HG03095 (cell line): ENCODE measurements at regions not wholly inside any gene's neighbourhood (a gene's known extent, or its start where the extent isn't known, plus 50 kb on each side); places are given as distances from the start of the nearest gene placed in this dataset.

Source experiments
- ATAC-seq: cut with Tn5 transposase; IDR thresholded peaks from one replicate; pipeline ENCODE4 v1.9.1; 2021; ENCODE audit warnings: moderate library complexity; ENCODE audit not compliant: unreplicated experiment

GRCh38 chr10:9781666-9782065 is 1236.0 kb upstream of the CELF2 start:
- no peak for ATAC-seq

GRCh38 chr10:9786101-9786500 is 1231.6 kb upstream of the CELF2 start:
- no peak for ATAC-seq

- no peak for ATAC-seq
Measured at GRCh38 chr10:9786576-9786975, 1231.1 kb upstream of the CELF2 start.

- ATAC-seq: no peak
Measured at GRCh38 chr10:9789996-9790395, 1227.7 kb upstream of the CELF2 start.

GRCh38 chr10:9792181-9792580 is 1225.5 kb upstream of the CELF2 start:
- no peak for ATAC-seq

GRCh38 chr10:9796564-9796963 is 1221.1 kb upstream of the CELF2 start:
- ATAC-seq: no peak

GRCh38 chr10:9800011-9800410 is 1217.7 kb upstream of the CELF2 start:
- no peak for ATAC-seq

- no peak for ATAC-seq
Measured at GRCh38 chr10:9800571-9800970, 1217.1 kb upstream of the CELF2 start.

GRCh38 chr10:9807846-9808245 is 1209.8 kb upstream of the CELF2 start:
- ATAC-seq: no peak

GRCh38 chr10:9811601-9812000 is 1206.1 kb upstream of the CELF2 start:
- no peak for ATAC-seq

GRCh38 chr10:9814285-9814864 is 1203.3 kb upstream of the CELF2 start:
- no peak for ATAC-seq

- ATAC-seq: no peak
Measured at GRCh38 chr10:9819756-9820494, 1197.7 kb upstream of the CELF2 start.

- no peak for ATAC-seq
Measured at GRCh38 chr10:9823268-9823930, 1194.3 kb upstream of the CELF2 start.

- no peak for ATAC-seq
Measured at GRCh38 chr10:9824631-9825071, 1193.0 kb upstream of the CELF2 start.

GRCh38 chr10:9825491-9826018 is 1192.1 kb upstream of the CELF2 start:
- ATAC-seq: no peak

GRCh38 chr10:9828110-9828509 is 1189.6 kb upstream of the CELF2 start:
- no peak for ATAC-seq

- ATAC-seq: no peak
Measured at GRCh38 chr10:9833942-9834341, 1183.7 kb upstream of the CELF2 start.

- ATAC-seq: no peak
Measured at GRCh38 chr10:9834434-9834833, 1183.2 kb upstream of the CELF2 start.

GRCh38 chr10:9845075-9845474 is 1172.6 kb upstream of the CELF2 start:
- no peak for ATAC-seq

- ATAC-seq: no peak
Measured at GRCh38 chr10:9848278-9848677, 1169.4 kb upstream of the CELF2 start.

- no peak for ATAC-seq
Measured at GRCh38 chr10:9848981-9849380, 1168.7 kb upstream of the CELF2 start.

- no peak for ATAC-seq
Measured at GRCh38 chr10:9850415-9850814, 1167.3 kb upstream of the CELF2 start.
